OCI-LY7 (cell line): ENCODE measurements at regions not wholly inside any gene's neighbourhood (a gene's known extent, or its start where the extent isn't known, plus 50 kb on each side); places are given as distances from the start of the nearest gene placed in this dataset.

Experiments
- BruUV-seq: library from RNA; stranded (reverse); fragments of 400-500 nt; replicated peaks from 2 replicates; lab custom pipeline; 2021; lab: Mats Ljungman, UMichigan
- CTCF ChIA-PET: fragments of 300-600 bp; sonication (Branson Sonifier 250); formaldehyde crosslinking; loops from one replicate; lab custom pipeline; 2022; ENCODE audit warnings: antibody characterized with exemption; ENCODE audit not compliant: unreplicated experiment; lab: Charles Lee
- POLR2A ChIA-PET: fragments of 300-600 bp; sonication (Branson Sonifier 250); formaldehyde crosslinking; loops from one replicate; lab custom pipeline; 2022; ENCODE audit warnings: antibody characterized with exemption; lab: Charles Lee
- DNase-seq: peaks from one replicate; pipeline ENCODE4 v3.0.0-alpha.2; 2015; ENCODE audit warnings: low spot score
- H2AFZ ChIP-seq: fragments of 200-600 bp; sonication (generic), shearing (Covaris generic); 2 replicates; pipeline ENCODE4 v1.6.1; 2014; ENCODE audit warnings: mild to moderate bottlenecking, antibody characterized with exemption, low read length, moderate library complexity
- H3K27ac ChIP-seq: fragments of 200-600 bp; sonication (generic); 2 replicates; pipeline ENCODE4 v1.5.1; 2014; ENCODE audit warnings: mixed run types, low read depth, mild to moderate bottlenecking, moderate library complexity, low read length, inconsistent platforms; ENCODE audit not compliant: poor library complexity, severe bottlenecking
- H3K36me3 ChIP-seq: fragments of 200-600 bp; sonication (generic); 2 replicates; pipeline ENCODE4 v1.6.1; 2014; ENCODE audit warnings: mild to moderate bottlenecking, antibody characterized with exemption, low read length, moderate library complexity, mixed read lengths; ENCODE audit not compliant: insufficient read depth
- H3K4me1 ChIP-seq: fragments of 200-600 bp; sonication (generic); 2 replicates; pipeline ENCODE4 v1.5.1; 2014; ENCODE audit warnings: mild to moderate bottlenecking, low read length; ENCODE audit not compliant: insufficient read depth, poor library complexity, severe bottlenecking
- H3K4me2 ChIP-seq: fragments of 200-600 bp; sonication (generic); 2 replicates; pipeline ENCODE4 v1.6.1; 2014; ENCODE audit warnings: mild to moderate bottlenecking, low read length
- H3K4me3 ChIP-seq: fragments of 200-600 bp; sonication (generic); 2 replicates; pipeline ENCODE4 v1.5.1; 2014; ENCODE audit warnings: mild to moderate bottlenecking, low read depth, low read length; ENCODE audit not compliant: poor library complexity, severe bottlenecking
- H3K79me2 ChIP-seq: fragments of 200-600 bp; sonication (generic); 2 replicates; pipeline ENCODE4 v1.6.1; 2016; ENCODE audit warnings: low read depth, mild to moderate bottlenecking, low read length, moderate library complexity, mixed read lengths; ENCODE audit not compliant: insufficient read depth
- H3K9me2 ChIP-seq: fragments of 200-600 bp; sonication (generic); 2 replicates; pipeline ENCODE4 v1.6.1; 2016; ENCODE audit warnings: mild to moderate bottlenecking, low read length, mixed read lengths; ENCODE audit not compliant: insufficient read depth
- H3K9me3 ChIP-seq: fragments of 200-600 bp; sonication (generic); 2 replicates; pipeline ENCODE4 v1.6.1; 2014; ENCODE audit warnings: mild to moderate bottlenecking, mixed run types, low read length, mixed read lengths
- H4K20me1 ChIP-seq: fragments of 200-600 bp; sonication (generic); 2 replicates; pipeline ENCODE4 v1.6.1; 2014; ENCODE audit warnings: mild to moderate bottlenecking, antibody characterized with exemption, low read length, moderate library complexity, mixed read lengths; ENCODE audit not compliant: insufficient read depth
- EZH2phosphoT487 ChIP-seq: fragments of 200-600 bp; sonication (generic); IDR thresholded peaks from 2 replicates; pipeline ENCODE4 v1.6.1; 2018; ENCODE audit warnings: low read depth, borderline replicate concordance, mild to moderate bottlenecking, mixed run types, antibody characterized with exemption, low read length, moderate library complexity, mixed read lengths
- intact Hi-C: fragments of 100-400 bp; cut with micrococcal nuclease; formaldehyde crosslinking; loops from one replicate; pipeline ENCODE4 v1.10.0; 2022; ENCODE audit not compliant: unreplicated experiment
- TF ChIP-seq, protein P1 (sequence below): fragments of 200-600 bp; sonication (generic); conservative IDR thresholded peaks from 2 replicates; pipeline ENCODE4 v1.5.1; 2014; ENCODE audit warnings: mild to moderate bottlenecking, antibody characterized with exemption, low read length, moderate library complexity, mixed read lengths

GRCh38 chr12:87094356-87094755 is 838.2 kb upstream of the MGAT4C start:
- no peaks in the 10 kb centered on the region for H4K20me1 ChIP-seq
- ChIA-PET POLR2A (no interaction called here), CTCF (no interaction called here)
- H2AFZ ChIP-seq: no peak overlapping the region
- H3K79me2 ChIP-seq: no peaks in the 10 kb centered on the region
- no peak overlapping the region for H3K27ac ChIP-seq
- no TSS peak for BruUV-seq
- no peaks in the 10 kb centered on the region for H3K4me1 ChIP-seq
- H3K36me3 ChIP-seq: no peaks in the 10 kb centered on the region
- DNase-seq: no peak
- no peak for TF ChIP-seq EZH2phosphoT487
- TF ChIP-seq, protein P1, sequence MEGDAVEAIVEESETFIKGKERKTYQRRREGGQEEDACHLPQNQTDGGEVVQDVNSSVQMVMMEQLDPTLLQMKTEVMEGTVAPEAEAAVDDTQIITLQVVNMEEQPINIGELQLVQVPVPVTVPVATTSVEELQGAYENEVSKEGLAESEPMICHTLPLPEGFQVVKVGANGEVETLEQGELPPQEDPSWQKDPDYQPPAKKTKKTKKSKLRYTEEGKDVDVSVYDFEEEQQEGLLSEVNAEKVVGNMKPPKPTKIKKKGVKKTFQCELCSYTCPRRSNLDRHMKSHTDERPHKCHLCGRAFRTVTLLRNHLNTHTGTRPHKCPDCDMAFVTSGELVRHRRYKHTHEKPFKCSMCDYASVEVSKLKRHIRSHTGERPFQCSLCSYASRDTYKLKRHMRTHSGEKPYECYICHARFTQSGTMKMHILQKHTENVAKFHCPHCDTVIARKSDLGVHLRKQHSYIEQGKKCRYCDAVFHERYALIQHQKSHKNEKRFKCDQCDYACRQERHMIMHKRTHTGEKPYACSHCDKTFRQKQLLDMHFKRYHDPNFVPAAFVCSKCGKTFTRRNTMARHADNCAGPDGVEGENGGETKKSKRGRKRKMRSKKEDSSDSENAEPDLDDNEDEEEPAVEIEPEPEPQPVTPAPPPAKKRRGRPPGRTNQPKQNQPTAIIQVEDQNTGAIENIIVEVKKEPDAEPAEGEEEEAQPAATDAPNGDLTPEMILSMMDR: no peak
- H3K9me2 ChIP-seq: no peaks in the 10 kb centered on the region
- no peak overlapping the region for H3K4me3 ChIP-seq
- H3K9me3 ChIP-seq: no peaks in the 10 kb centered on the region
- H3K4me2 ChIP-seq: no peak overlapping the region
- intact Hi-C loops: no loop called here

GRCh38 chr12:87092421-87092820 is 836.2 kb upstream of the MGAT4C start:
- H3K4me3 ChIP-seq: no peak overlapping the region
- no peaks in the 10 kb centered on the region for H4K20me1 ChIP-seq
- H3K4me2 ChIP-seq: no peak overlapping the region
- intact Hi-C loops: no loop called here
- no peak for TF ChIP-seq EZH2phosphoT487
- TF ChIP-seq, protein P1: no peak
- H3K9me3 ChIP-seq: no peaks in the 10 kb centered on the region
- no peaks in the 10 kb centered on the region for H3K79me2 ChIP-seq
- ChIA-PET POLR2A (no interaction called here), CTCF (no interaction called here)
- H3K4me1 ChIP-seq: no peaks in the 10 kb centered on the region
- H2AFZ ChIP-seq: no peak overlapping the region
- no peak overlapping the region for H3K27ac ChIP-seq
- no peaks in the 10 kb centered on the region for H3K36me3 ChIP-seq
- BruUV-seq: no TSS peak
- no peak for DNase-seq
- no peaks in the 10 kb centered on the region for H3K9me2 ChIP-seq

GRCh38 chr12:87086118-87086891 is 830.1 kb upstream of the MGAT4C start:
- no peaks in the 10 kb centered on the region for H3K4me1 ChIP-seq
- H3K4me2 ChIP-seq: no peak overlapping the region
- no peaks in the 10 kb centered on the region for H3K36me3 ChIP-seq
- ChIA-PET POLR2A (interaction anchor here (0.9 kb wide), 1 partner anchor 11 kb away, joined by 3 read pairs; no protein-coding TSS in a partner anchor), CTCF (no interaction called here)
- no peak overlapping the region for H3K27ac ChIP-seq
- H3K4me3 ChIP-seq: no peak overlapping the region
- H4K20me1 ChIP-seq: no peaks in the 10 kb centered on the region
- H2AFZ ChIP-seq: no peak overlapping the region
- H3K9me2 ChIP-seq: no peaks in the 10 kb centered on the region
- no TSS peak for BruUV-seq
- intact Hi-C loops: no loop called here
- no peak for DNase-seq
- TF ChIP-seq, protein P1: no peak
- TF ChIP-seq EZH2phosphoT487: no peak
- H3K79me2 ChIP-seq: no peaks in the 10 kb centered on the region
- no peaks in the 10 kb centered on the region for H3K9me3 ChIP-seq
